HepG2 (cell line): ENCODE measurements at regions not wholly inside any gene's neighbourhood (a gene's known extent, or its start where the extent isn't known, plus 50 kb on each side); places are given as distances from the start of the nearest gene placed in this dataset.

ENCODE experiments used
- CBX5 ChIP-seq: sonication (generic); formaldehyde crosslinking; IDR thresholded peaks from 2 replicates; pipeline ENCODE4 v1.4.0; 2020; ENCODE audit warnings: missing genetic modification reagents, borderline replicate concordance
- ELF4 ChIP-seq: sonication (generic); formaldehyde crosslinking; IDR thresholded peaks from 2 replicates; pipeline ENCODE4 v1.5.0; 2020; ENCODE audit warnings: missing genetic modification reagents, mild to moderate bottlenecking, moderate library complexity, borderline replicate concordance
- EZH2 ChIP-seq: conservative IDR thresholded peaks from 2 replicates; pipeline ENCODE4 v1.6.1; 2012; ENCODE audit warnings: mild to moderate bottlenecking, low read depth, low read length, moderate library complexity
- FOSL1 ChIP-seq: sonication (generic); formaldehyde crosslinking; IDR thresholded peaks from 2 replicates; pipeline ENCODE4 v1.9.0; 2021; ENCODE audit warnings: missing genetic modification reagents, borderline replicate concordance
- MAFF ChIP-seq: IDR thresholded peaks from 2 replicates; pipeline ENCODE4 v1.6.1; 2011; ENCODE audit warnings: low read depth, low read length, improper control_type of control experiment
- SRF ChIP-seq: IDR thresholded peaks from 2 replicates; pipeline ENCODE4 v1.6.1; 2011; ENCODE audit warnings: mild to moderate bottlenecking, low read depth, low read length, moderate library complexity
- TCF12 ChIP-seq, 2 experiments: fragments of 450-650 bp in 1 of 2; sonication (generic) in 1 of 2; formaldehyde crosslinking in 1 of 2; IDR thresholded peaks; 2 replicates each; pipeline versions ENCODE4 v1.6.1 to v1.8.0; 2017 to 2022; ENCODE audit warnings: antibody characterized with exemption in 1 of 2, mild to moderate bottlenecking in 1 of 2, missing genetic modification reagents in 1 of 2, moderate library complexity in 1 of 2
- U2AF2 ChIP-seq: fragments of 200-400 bp; formaldehyde crosslinking; IDR thresholded peaks from 2 replicates; pipeline ENCODE4 v1.6.1; 2017; ENCODE audit warnings: low read depth, mild to moderate bottlenecking, low read length
- TF ChIP-seq, protein P1 (sequence below): IDR thresholded peaks from 2 replicates; pipeline ENCODE4 v1.6.1; 2016; ENCODE audit warnings: mild to moderate bottlenecking, missing biosample characterization, missing genetic modification reagents
- TF ChIP-seq, protein P2 (sequence below): sonication (generic); formaldehyde crosslinking; IDR thresholded peaks from 2 replicates; pipeline ENCODE4 v1.4.0; 2020; ENCODE audit warnings: missing genetic modification reagents, borderline replicate concordance
- TF ChIP-seq, protein P3 (sequence below): IDR thresholded peaks from 2 replicates; pipeline ENCODE4 v1.6.1; 2012; ENCODE audit warnings: inconsistent platforms
- TF ChIP-seq, protein P4 (sequence below): IDR thresholded peaks from 2 replicates; pipeline ENCODE4 v1.6.1; 2016; ENCODE audit warnings: control low read depth

DNA sequence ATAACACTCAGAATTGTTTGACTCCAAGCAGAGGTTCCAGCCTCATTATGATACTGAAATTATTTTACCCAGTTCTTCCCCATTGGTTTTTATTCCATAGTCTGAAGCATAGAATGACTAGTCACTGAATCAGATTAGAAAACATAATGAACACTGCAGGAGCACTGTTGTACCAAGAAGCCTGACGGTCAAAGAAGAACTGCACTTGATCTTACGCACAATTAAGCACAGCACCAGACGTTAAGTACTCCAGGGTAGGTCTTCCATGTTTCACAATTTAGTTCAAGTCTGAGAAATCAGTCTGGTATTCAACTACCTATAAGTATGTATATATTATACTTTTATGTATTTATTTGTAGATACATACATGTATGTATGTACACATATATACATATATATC is 973.5 kb upstream of the SPRY2 start:
- TF ChIP-seq, protein P1, sequence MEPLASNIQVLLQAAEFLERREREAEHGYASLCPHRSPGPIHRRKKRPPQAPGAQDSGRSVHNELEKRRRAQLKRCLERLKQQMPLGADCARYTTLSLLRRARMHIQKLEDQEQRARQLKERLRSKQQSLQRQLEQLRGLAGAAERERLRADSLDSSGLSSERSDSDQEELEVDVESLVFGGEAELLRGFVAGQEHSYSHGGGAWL (CRISPR knock-in tag): no peak
- TF ChIP-seq CBX5 (CRISPR knock-in tag): no peak
- TF ChIP-seq MAFF: no peak
- TF ChIP-seq, protein P2, sequence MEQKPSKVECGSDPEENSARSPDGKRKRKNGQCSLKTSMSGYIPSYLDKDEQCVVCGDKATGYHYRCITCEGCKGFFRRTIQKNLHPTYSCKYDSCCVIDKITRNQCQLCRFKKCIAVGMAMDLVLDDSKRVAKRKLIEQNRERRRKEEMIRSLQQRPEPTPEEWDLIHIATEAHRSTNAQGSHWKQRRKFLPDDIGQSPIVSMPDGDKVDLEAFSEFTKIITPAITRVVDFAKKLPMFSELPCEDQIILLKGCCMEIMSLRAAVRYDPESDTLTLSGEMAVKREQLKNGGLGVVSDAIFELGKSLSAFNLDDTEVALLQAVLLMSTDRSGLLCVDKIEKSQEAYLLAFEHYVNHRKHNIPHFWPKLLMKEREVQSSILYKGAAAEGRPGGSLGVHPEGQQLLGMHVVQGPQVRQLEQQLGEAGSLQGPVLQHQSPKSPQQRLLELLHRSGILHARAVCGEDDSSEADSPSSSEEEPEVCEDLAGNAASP (CRISPR knock-in tag): no peak
- no peak for TF ChIP-seq SRF
- TF ChIP-seq, protein P3, sequence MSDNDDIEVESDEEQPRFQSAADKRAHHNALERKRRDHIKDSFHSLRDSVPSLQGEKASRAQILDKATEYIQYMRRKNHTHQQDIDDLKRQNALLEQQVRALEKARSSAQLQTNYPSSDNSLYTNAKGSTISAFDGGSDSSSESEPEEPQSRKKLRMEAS: no peak
- TF ChIP-seq FOSL1 (CRISPR knock-in tag): no peak
- TF ChIP-seq, protein P4, sequence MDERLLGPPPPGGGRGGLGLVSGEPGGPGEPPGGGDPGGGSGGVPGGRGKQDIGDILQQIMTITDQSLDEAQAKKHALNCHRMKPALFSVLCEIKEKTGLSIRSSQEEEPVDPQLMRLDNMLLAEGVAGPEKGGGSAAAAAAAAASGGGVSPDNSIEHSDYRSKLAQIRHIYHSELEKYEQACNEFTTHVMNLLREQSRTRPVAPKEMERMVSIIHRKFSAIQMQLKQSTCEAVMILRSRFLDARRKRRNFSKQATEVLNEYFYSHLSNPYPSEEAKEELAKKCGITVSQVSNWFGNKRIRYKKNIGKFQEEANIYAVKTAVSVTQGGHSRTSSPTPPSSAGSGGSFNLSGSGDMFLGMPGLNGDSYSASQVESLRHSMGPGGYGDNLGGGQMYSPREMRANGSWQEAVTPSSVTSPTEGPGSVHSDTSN (CRISPR knock-in tag): no peak
- TF ChIP-seq TCF12 (IDR thresholded peaks at IDR 0.05): no peak
- no peak for TF ChIP-seq TCF12 (CRISPR knock-in tag; IDR thresholded peaks at IDR 0.05)
- TF ChIP-seq ELF4: no peak
- TF ChIP-seq EZH2: no peak
- no peak for TF ChIP-seq U2AF2
